ENCODE measurements at regions not wholly inside any gene's neighbourhood (a gene's known extent, or its start where the extent isn't known, plus 50 kb on each side); places are given as distances from the start of the nearest gene placed in this dataset.

DNA sequence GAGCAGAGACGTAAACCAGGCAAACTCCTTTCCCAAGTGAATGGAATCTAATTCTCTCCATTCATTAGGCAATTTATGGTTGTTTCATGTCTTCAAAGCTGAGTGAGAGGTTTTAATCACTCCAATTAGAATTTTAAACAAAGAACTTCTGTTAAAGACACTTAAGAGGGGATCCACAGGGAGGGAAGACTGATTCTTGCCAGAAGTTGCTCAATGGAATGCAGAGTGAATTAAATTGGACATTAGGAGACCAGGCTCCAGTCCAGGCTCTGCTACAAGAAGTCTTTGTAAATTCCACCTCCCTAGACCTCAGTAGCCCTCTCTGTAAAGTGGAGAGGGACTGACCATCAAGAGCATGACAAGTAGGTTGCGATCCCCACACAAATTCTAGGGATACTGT is 130.7 kb upstream of the TMEM72 start:
- Histone ChIP-seq H3K36me3 (ENCODE audit: control insufficient read depth, insufficient read depth, low read length) (no peaks in the 10 kb centered on the region), H3K4me1 (ENCODE audit: control insufficient read depth, insufficient read depth, low read length) (no peaks in the 10 kb centered on the region), H3K4me3 (ENCODE audit: low read length) (no peak overlapping the region), H3K27ac (ENCODE audit: low read length) (no peak overlapping the region), H3K27me3 (ENCODE audit: control insufficient read depth, insufficient read depth, low read length) (no peaks in the 10 kb centered on the region), H3K9me3 (ENCODE audit: control insufficient read depth, insufficient read depth, low read length) (no peaks in the 10 kb centered on the region)
- Mint-ChIP-seq H3K4me1 (no peaks in the 10 kb centered on the region), H3K27me3 (ENCODE audit: low read depth in 2 of 2) (peaks cover 5 to 34% of the 10 kb centered on the region in 2 donors), H3K9me3 (no peaks in the 10 kb centered on the region), H3K27ac (no peak overlapping the region), H3K4me3 (no peak overlapping the region), H3K36me3 (no peaks in the 10 kb centered on the region)
- TF ChIP-seq CTCF (IDR thresholded peaks at IDR 0.05): no peak
- ATAC-seq (no peak), DNase-seq (no peak)
- intact Hi-C loops (cut with micrococcal nuclease): no loop called here
- WGBS (ENCODE audit: insufficient coverage): 100% methylated on average over 2 of the region's 2 CpGs

GRCh38 chr10:44781131-44781530 is 130.0 kb upstream of the TMEM72 start:
- no peaks in the 10 kb centered on the region for H3K4me1 ChIP-seq (ENCODE audit: control insufficient read depth, insufficient read depth, low read length)
- H3K27ac ChIP-seq (ENCODE audit: low read length): no peak overlapping the region
- H3K36me3 ChIP-seq (ENCODE audit: control insufficient read depth, insufficient read depth, low read length): no peaks in the 10 kb centered on the region
- ATAC-seq (no peak), DNase-seq (no peak)
- H3K27me3 Mint-ChIP-seq (ENCODE audit: low read depth in 2 of 2): peaks cover 5 to 34% of the 10 kb centered on the region in 2 donors
- no peaks in the 10 kb centered on the region for H3K27me3 ChIP-seq (ENCODE audit: control insufficient read depth, insufficient read depth, low read length)
- TF ChIP-seq CTCF (IDR thresholded peaks at IDR 0.05): no peak
- H3K27ac Mint-ChIP-seq: no peak overlapping the region
- no peak overlapping the region for H3K4me3 ChIP-seq (ENCODE audit: low read length)
- no peaks in the 10 kb centered on the region for H3K9me3 Mint-ChIP-seq
- intact Hi-C loops (cut with micrococcal nuclease): no loop called here
- H3K9me3 ChIP-seq (ENCODE audit: control insufficient read depth, insufficient read depth, low read length): no peaks in the 10 kb centered on the region
- H3K4me3 Mint-ChIP-seq: no peak overlapping the region
- no peaks in the 10 kb centered on the region for H3K36me3 Mint-ChIP-seq
- H3K4me1 Mint-ChIP-seq: no peaks in the 10 kb centered on the region

DNA sequence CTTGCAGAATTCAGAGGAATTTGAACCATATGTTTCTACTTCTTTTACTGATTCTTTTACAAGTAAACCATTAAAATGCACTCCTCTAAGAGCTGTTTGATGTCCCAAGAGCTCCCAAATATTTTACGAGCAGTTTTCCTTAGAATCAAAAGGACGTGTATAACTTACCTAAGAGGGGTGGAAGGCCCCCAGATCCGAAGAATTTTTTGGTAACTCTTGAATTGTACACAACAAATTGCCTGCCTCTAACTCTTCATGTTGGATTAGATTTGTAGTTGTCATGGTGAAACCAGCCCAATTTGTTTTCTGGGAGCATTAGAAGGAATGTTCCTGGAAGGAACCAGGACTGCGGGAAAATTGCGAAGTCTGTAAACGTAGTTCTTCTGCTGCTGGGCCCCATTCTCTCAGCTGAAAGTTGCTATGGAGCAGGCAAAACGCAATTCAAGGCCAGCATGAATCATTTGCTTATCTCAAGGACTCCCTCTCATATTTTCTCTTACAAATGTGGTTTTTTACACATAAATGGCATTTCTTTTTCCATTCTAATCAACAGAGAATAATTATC is 124.8 kb upstream of the TMEM72 start:
- no peaks in the 10 kb centered on the region for H3K9me3 Mint-ChIP-seq
- H3K4me3 Mint-ChIP-seq: no peak overlapping the region
- no peak overlapping the region for H3K27ac Mint-ChIP-seq
- ATAC-seq: no peak
- no peaks in the 10 kb centered on the region for H3K4me1 Mint-ChIP-seq
- no peaks in the 10 kb centered on the region for H3K36me3 ChIP-seq (ENCODE audit: control insufficient read depth, insufficient read depth, low read length)
- no peak for DNase-seq
- H3K36me3 Mint-ChIP-seq: no peaks in the 10 kb centered on the region
- H3K27ac ChIP-seq (ENCODE audit: low read length): no peak overlapping the region
- H3K9me3 ChIP-seq (ENCODE audit: control insufficient read depth, insufficient read depth, low read length): no peaks in the 10 kb centered on the region
- no peaks in the 10 kb centered on the region for H3K4me1 ChIP-seq (ENCODE audit: control insufficient read depth, insufficient read depth, low read length)
- 90% methylated on average over 7 of the region's 7 CpGs for WGBS (ENCODE audit: insufficient coverage)
- intact Hi-C loops (cut with micrococcal nuclease): loop anchor here (5.0 kb wide), 1 partner anchor 51 kb away; no protein-coding TSS in a partner anchor
- no peak overlapping the region for H3K4me3 ChIP-seq (ENCODE audit: low read length)
- peaks cover 8 to 14% of the 10 kb centered on the region in 2 donors for H3K27me3 Mint-ChIP-seq (ENCODE audit: low read depth in 2 of 2)
- H3K27me3 ChIP-seq (ENCODE audit: control insufficient read depth, insufficient read depth, low read length): no peaks in the 10 kb centered on the region
- no peak for TF ChIP-seq CTCF (IDR thresholded peaks at IDR 0.05)

DNA sequence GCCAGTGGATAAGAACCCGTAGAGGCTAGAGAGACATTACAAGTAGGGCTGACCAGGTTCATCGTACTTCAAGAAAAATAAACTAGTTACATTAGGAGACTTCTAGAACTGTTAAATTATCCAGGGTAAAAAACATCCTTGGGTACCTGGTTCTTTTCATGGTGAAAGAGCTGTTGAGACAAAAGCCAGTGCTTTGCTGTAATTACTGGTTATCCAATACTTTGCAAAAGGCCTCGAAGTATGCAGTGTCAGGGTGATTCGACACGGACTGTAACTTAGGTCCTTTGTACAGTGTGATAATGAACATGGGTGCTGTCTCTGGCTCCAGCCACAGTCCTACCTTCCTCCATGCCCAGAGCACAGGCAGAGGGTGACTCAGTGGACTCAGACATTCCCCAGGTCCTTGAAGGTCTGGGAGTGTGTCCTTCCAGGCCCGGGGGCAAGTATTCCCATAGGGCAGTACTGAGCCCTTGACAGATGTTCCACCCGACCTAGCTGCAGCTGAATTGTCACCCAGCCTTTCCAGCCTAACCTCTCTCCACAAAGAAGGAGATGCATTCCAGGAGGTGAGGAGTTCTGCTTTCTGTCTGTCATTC is 123.6 kb upstream of the TMEM72 start:
- Histone ChIP-seq H3K27me3 (ENCODE audit: control insufficient read depth, insufficient read depth, low read length) (no peaks in the 10 kb centered on the region), H3K36me3 (ENCODE audit: control insufficient read depth, insufficient read depth, low read length) (no peaks in the 10 kb centered on the region), H3K27ac (ENCODE audit: low read length) (no peak overlapping the region), H3K4me3 (ENCODE audit: low read length) (no peak overlapping the region), H3K4me1 (ENCODE audit: control insufficient read depth, insufficient read depth, low read length) (no peaks in the 10 kb centered on the region), H3K9me3 (ENCODE audit: control insufficient read depth, insufficient read depth, low read length) (no peaks in the 10 kb centered on the region)
- no peak for ATAC-seq
- Mint-ChIP-seq H3K36me3 (no peaks in the 10 kb centered on the region), H3K27ac (no peak overlapping the region), H3K27me3 (ENCODE audit: low read depth in 2 of 2) (peaks cover 5 to 9% of the 10 kb centered on the region in 2 donors), H3K4me1 (no peaks in the 10 kb centered on the region), H3K4me3 (no peak overlapping the region), H3K9me3 (no peaks in the 10 kb centered on the region)
- intact Hi-C loops (cut with micrococcal nuclease): loop anchor here (5.0 kb wide), 1 partner anchor 50 kb away; no protein-coding TSS in a partner anchor
- no peak for DNase-seq
- 89% methylated on average over 7 of the region's 7 CpGs for WGBS (ENCODE audit: insufficient coverage)
- TF ChIP-seq CTCF (IDR thresholded peaks at IDR 0.05): no peak

All from natural killer cell (primary cell).